OCI-LY7 (cell line): ENCODE measurements at regions not wholly inside any gene's neighbourhood (a gene's known extent, or its start where the extent isn't known, plus 50 kb on each side); places are given as distances from the start of the nearest gene placed in this dataset.

Experiments used
- BruUV-seq: library from RNA; stranded (reverse); fragments of 400-500 nt; replicated peaks from 2 replicates; lab custom pipeline; 2021; lab: Mats Ljungman, UMichigan
- CTCF ChIA-PET: fragments of 300-600 bp; sonication (Branson Sonifier 250); formaldehyde crosslinking; loops from one replicate; lab custom pipeline; 2022; ENCODE audit warnings: antibody characterized with exemption; ENCODE audit not compliant: unreplicated experiment; lab: Charles Lee
- POLR2A ChIA-PET: fragments of 300-600 bp; sonication (Branson Sonifier 250); formaldehyde crosslinking; loops from one replicate; lab custom pipeline; 2022; ENCODE audit warnings: antibody characterized with exemption; lab: Charles Lee
- DNase-seq: peaks from one replicate; pipeline ENCODE4 v3.0.0-alpha.2; 2015; ENCODE audit warnings: low spot score
- H2AFZ ChIP-seq: fragments of 200-600 bp; sonication (generic), shearing (Covaris generic); 2 replicates; pipeline ENCODE4 v1.6.1; 2014; ENCODE audit warnings: mild to moderate bottlenecking, antibody characterized with exemption, low read length, moderate library complexity
- H3K27ac ChIP-seq: fragments of 200-600 bp; sonication (generic); 2 replicates; pipeline ENCODE4 v1.5.1; 2014; ENCODE audit warnings: mixed run types, low read depth, mild to moderate bottlenecking, moderate library complexity, low read length, inconsistent platforms; ENCODE audit not compliant: poor library complexity, severe bottlenecking
- H3K36me3 ChIP-seq: fragments of 200-600 bp; sonication (generic); 2 replicates; pipeline ENCODE4 v1.6.1; 2014; ENCODE audit warnings: mild to moderate bottlenecking, antibody characterized with exemption, low read length, moderate library complexity, mixed read lengths; ENCODE audit not compliant: insufficient read depth
- H3K4me1 ChIP-seq: fragments of 200-600 bp; sonication (generic); 2 replicates; pipeline ENCODE4 v1.5.1; 2014; ENCODE audit warnings: mild to moderate bottlenecking, low read length; ENCODE audit not compliant: insufficient read depth, poor library complexity, severe bottlenecking
- H3K4me2 ChIP-seq: fragments of 200-600 bp; sonication (generic); 2 replicates; pipeline ENCODE4 v1.6.1; 2014; ENCODE audit warnings: mild to moderate bottlenecking, low read length
- H3K4me3 ChIP-seq: fragments of 200-600 bp; sonication (generic); 2 replicates; pipeline ENCODE4 v1.5.1; 2014; ENCODE audit warnings: mild to moderate bottlenecking, low read depth, low read length; ENCODE audit not compliant: poor library complexity, severe bottlenecking
- H3K79me2 ChIP-seq: fragments of 200-600 bp; sonication (generic); 2 replicates; pipeline ENCODE4 v1.6.1; 2016; ENCODE audit warnings: low read depth, mild to moderate bottlenecking, low read length, moderate library complexity, mixed read lengths; ENCODE audit not compliant: insufficient read depth
- H3K9me2 ChIP-seq: fragments of 200-600 bp; sonication (generic); 2 replicates; pipeline ENCODE4 v1.6.1; 2016; ENCODE audit warnings: mild to moderate bottlenecking, low read length, mixed read lengths; ENCODE audit not compliant: insufficient read depth
- H3K9me3 ChIP-seq: fragments of 200-600 bp; sonication (generic); 2 replicates; pipeline ENCODE4 v1.6.1; 2014; ENCODE audit warnings: mild to moderate bottlenecking, mixed run types, low read length, mixed read lengths
- H4K20me1 ChIP-seq: fragments of 200-600 bp; sonication (generic); 2 replicates; pipeline ENCODE4 v1.6.1; 2014; ENCODE audit warnings: mild to moderate bottlenecking, antibody characterized with exemption, low read length, moderate library complexity, mixed read lengths; ENCODE audit not compliant: insufficient read depth
- EZH2phosphoT487 ChIP-seq: fragments of 200-600 bp; sonication (generic); IDR thresholded peaks from 2 replicates; pipeline ENCODE4 v1.6.1; 2018; ENCODE audit warnings: low read depth, borderline replicate concordance, mild to moderate bottlenecking, mixed run types, antibody characterized with exemption, low read length, moderate library complexity, mixed read lengths
- intact Hi-C: fragments of 100-400 bp; cut with micrococcal nuclease; formaldehyde crosslinking; loops from one replicate; pipeline ENCODE4 v1.10.0; 2022; ENCODE audit not compliant: unreplicated experiment
- TF ChIP-seq, protein P1 (sequence below): fragments of 200-600 bp; sonication (generic); conservative IDR thresholded peaks from 2 replicates; pipeline ENCODE4 v1.5.1; 2014; ENCODE audit warnings: mild to moderate bottlenecking, antibody characterized with exemption, low read length, moderate library complexity, mixed read lengths

GRCh38 chr15:66648588-66648987 is 53.4 kb upstream of the SMAD6 start:
- H3K4me2 ChIP-seq = no peak overlapping the region
- no TSS peak for BruUV-seq
- H3K9me3 ChIP-seq = no peaks in the 10 kb centered on the region
- H3K4me3 ChIP-seq = no peak overlapping the region
- H3K4me1 ChIP-seq = no peaks in the 10 kb centered on the region
- no peak overlapping the region for H3K27ac ChIP-seq
- CTCF ChIA-PET = no interaction called here
- intact Hi-C loops = no loop called here
- no peak for DNase-seq
- no peaks in the 10 kb centered on the region for H4K20me1 ChIP-seq
- H3K36me3 ChIP-seq = no peaks in the 10 kb centered on the region
- TF ChIP-seq, protein P1, sequence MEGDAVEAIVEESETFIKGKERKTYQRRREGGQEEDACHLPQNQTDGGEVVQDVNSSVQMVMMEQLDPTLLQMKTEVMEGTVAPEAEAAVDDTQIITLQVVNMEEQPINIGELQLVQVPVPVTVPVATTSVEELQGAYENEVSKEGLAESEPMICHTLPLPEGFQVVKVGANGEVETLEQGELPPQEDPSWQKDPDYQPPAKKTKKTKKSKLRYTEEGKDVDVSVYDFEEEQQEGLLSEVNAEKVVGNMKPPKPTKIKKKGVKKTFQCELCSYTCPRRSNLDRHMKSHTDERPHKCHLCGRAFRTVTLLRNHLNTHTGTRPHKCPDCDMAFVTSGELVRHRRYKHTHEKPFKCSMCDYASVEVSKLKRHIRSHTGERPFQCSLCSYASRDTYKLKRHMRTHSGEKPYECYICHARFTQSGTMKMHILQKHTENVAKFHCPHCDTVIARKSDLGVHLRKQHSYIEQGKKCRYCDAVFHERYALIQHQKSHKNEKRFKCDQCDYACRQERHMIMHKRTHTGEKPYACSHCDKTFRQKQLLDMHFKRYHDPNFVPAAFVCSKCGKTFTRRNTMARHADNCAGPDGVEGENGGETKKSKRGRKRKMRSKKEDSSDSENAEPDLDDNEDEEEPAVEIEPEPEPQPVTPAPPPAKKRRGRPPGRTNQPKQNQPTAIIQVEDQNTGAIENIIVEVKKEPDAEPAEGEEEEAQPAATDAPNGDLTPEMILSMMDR = no peak
- TF ChIP-seq EZH2phosphoT487 = no peak
- no peak overlapping the region for H2AFZ ChIP-seq
- H3K9me2 ChIP-seq = no peaks in the 10 kb centered on the region
- POLR2A ChIA-PET = interaction anchor here (1.2 kb wide), 1 partner anchor 23 kb away, joined by 3 read pairs; no protein-coding TSS in a partner anchor
- H3K79me2 ChIP-seq = no peaks in the 10 kb centered on the region

GRCh38 chr15:66649235-66649984 is 52.6 kb upstream of the SMAD6 start:
- ChIA-PET CTCF (no interaction called here), POLR2A (no interaction called here)
- no peaks in the 10 kb centered on the region for H3K9me3 ChIP-seq

DNA sequence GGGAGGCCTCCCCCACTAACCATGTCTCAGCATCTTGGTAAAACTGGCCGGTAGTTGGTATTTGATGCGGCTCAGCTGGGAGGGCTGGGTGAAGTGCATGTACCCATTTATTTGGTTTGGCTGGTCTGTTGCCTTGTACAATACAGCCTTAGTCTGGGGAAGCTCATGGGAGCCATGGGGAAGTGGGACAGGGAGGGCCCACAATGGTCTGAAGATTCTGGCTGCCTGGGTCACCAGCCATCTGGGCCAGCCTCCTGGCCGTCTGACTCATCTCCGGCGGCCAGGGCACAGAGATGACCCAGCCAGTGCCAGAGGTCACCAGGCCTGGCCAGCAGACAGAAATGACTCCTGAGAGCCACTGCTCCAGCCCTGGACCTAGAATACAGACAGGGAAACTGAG is 51.6 kb upstream of the SMAD6 start:
- BruUV-seq = no TSS peak
- DNase-seq = no peak
- ChIA-PET POLR2A (no interaction called here), CTCF (no interaction called here)
- H3K9me3 ChIP-seq = no peaks in the 10 kb centered on the region
- no peaks in the 10 kb centered on the region for H3K79me2 ChIP-seq
- H3K36me3 ChIP-seq = no peaks in the 10 kb centered on the region
- no peak overlapping the region for H2AFZ ChIP-seq
- TF ChIP-seq, protein P1 = no peak
- H3K4me3 ChIP-seq = no peak overlapping the region
- H3K4me1 ChIP-seq = no peaks in the 10 kb centered on the region
- no peak overlapping the region for H3K27ac ChIP-seq
- H4K20me1 ChIP-seq = no peaks in the 10 kb centered on the region
- H3K9me2 ChIP-seq = no peaks in the 10 kb centered on the region
- intact Hi-C loops = no loop called here
- no peak overlapping the region for H3K4me2 ChIP-seq

More at GRCh38 chr15:66649235-66649984, 52.6 kb upstream of the SMAD6 start:
- TF ChIP-seq, protein P1 = no peak
- TF ChIP-seq EZH2phosphoT487 = no peak
- intact Hi-C loops = no loop called here
- Histone ChIP-seq H3K79me2 (no peaks in the 10 kb centered on the region), H3K9me2 (no peaks in the 10 kb centered on the region), H3K4me3 (no peak overlapping the region), H3K36me3 (no peaks in the 10 kb centered on the region), H3K27ac (no peak overlapping the region), H4K20me1 (no peaks in the 10 kb centered on the region), H3K4me1 (no peaks in the 10 kb centered on the region), H3K4me2 (no peak overlapping the region), H2AFZ (no peak overlapping the region)
- no TSS peak for BruUV-seq
- no peak for DNase-seq
